ENCODE measurements at regions not wholly inside any gene's neighbourhood (a gene's known extent, or its start where the extent isn't known, plus 50 kb on each side); places are given as distances from the start of the nearest gene placed in this dataset.
"Not testable (repeated sequence)": the region's sequence is repeated elsewhere in the genome, so short reads cannot be mapped to it uniquely, and the experiment has no call there.

GRCh38 chr3:20637729-20638128 lies 451.7 kb upstream of the SGO1 start:
- Histone ChIP-seq H3K9me3 (no peaks in the 10 kb centered on the region), H3K27me3 (no peaks in the 10 kb centered on the region), H3K36me3 (no peaks in the 10 kb centered on the region), H3K4me1 (no peaks in the 10 kb centered on the region), H3K4me3 (no peak overlapping the region), H3K27ac (no peak overlapping the region)
- intact Hi-C loops (cut with DNase I; ENCODE audit: low total_unique reads): no loop called here
- TF ChIP-seq POLR2AphosphoS5 (IDR thresholded peaks at IDR 0.05) (no peak), POLR2A (IDR thresholded peaks at IDR 0.05) (no peak), CTCF (IDR thresholded peaks at IDR 0.05) (no peak)
- DNase-seq (ENCODE audit: low spot score in 2 of 2): no peak

- intact Hi-C loops (cut with DNase I; ENCODE audit: low total_unique reads): no loop called here
- Histone ChIP-seq H3K9me3 (no peaks in the 10 kb centered on the region), H3K4me3 (no peak overlapping the region), H3K4me1 (no peaks in the 10 kb centered on the region), H3K27ac (no peak overlapping the region), H3K27me3 (no peaks in the 10 kb centered on the region), H3K36me3 (no peaks in the 10 kb centered on the region)
- no peak for DNase-seq (ENCODE audit: low spot score in 2 of 2)
- TF ChIP-seq POLR2AphosphoS5 (IDR thresholded peaks at IDR 0.05): no peak
- TF ChIP-seq CTCF (IDR thresholded peaks at IDR 0.05): no peak
- no peak for TF ChIP-seq POLR2A (IDR thresholded peaks at IDR 0.05)
These were observed 436.3 kb upstream of the SGO1 start for GRCh38 chr3:20622304-20622703.

GRCh38 chr3:20618621-20619020 lies 432.6 kb upstream of the SGO1 start:
- H3K4me3 ChIP-seq; DNase-seq (ENCODE audit: low spot score in 2 of 2); intact Hi-C loops (cut with DNase I; ENCODE audit: low total_unique reads); H3K27ac ChIP-seq; H3K27me3 ChIP-seq; H3K36me3 ChIP-seq; H3K4me1 ChIP-seq: not testable (repeated sequence)
- peaks cover 10 to 18% of the 10 kb centered on the region in 2 donors for H3K9me3 ChIP-seq

- H3K9me3 ChIP-seq: peaks cover 10 to 22% of the 10 kb centered on the region in 2 donors
- DNase-seq (ENCODE audit: low spot score in 2 of 2); H3K4me1 ChIP-seq; H3K27me3 ChIP-seq; H3K36me3 ChIP-seq; H3K27ac ChIP-seq; H3K4me3 ChIP-seq; intact Hi-C loops (cut with DNase I; ENCODE audit: low total_unique reads): not testable (repeated sequence)
These were observed 432.2 kb upstream of the SGO1 start for GRCh38 chr3:20618181-20618580.

GRCh38 chr3:20615982-20616381 lies 430.0 kb upstream of the SGO1 start:
- H3K36me3 ChIP-seq; H3K4me1 ChIP-seq; H3K27ac ChIP-seq; intact Hi-C loops (cut with DNase I; ENCODE audit: low total_unique reads); DNase-seq (ENCODE audit: low spot score in 2 of 2); H3K4me3 ChIP-seq; H3K27me3 ChIP-seq: not testable (repeated sequence)
- H3K9me3 ChIP-seq: peaks cover 17 to 36% of the 10 kb centered on the region in 2 donors

GRCh38 chr3:20608054-20608738 lies 422.2 kb upstream of the SGO1 start:
- Histone ChIP-seq H3K9me3 (peaks cover 24 to 55% of the 10 kb centered on the region in 2 donors), H3K27ac (no peak overlapping the region), H3K4me3 (no peak overlapping the region), H3K27me3 (no peaks in the 10 kb centered on the region), H3K4me1 (no peaks in the 10 kb centered on the region), H3K36me3 (no peaks in the 10 kb centered on the region)
- TF ChIP-seq POLR2A (IDR thresholded peaks at IDR 0.05): no peak
- no peak for TF ChIP-seq CTCF (IDR thresholded peaks at IDR 0.05)
- no peak for TF ChIP-seq POLR2AphosphoS5 (IDR thresholded peaks at IDR 0.05)
- intact Hi-C loops (cut with DNase I; ENCODE audit: low total_unique reads): no loop called here
- DNase-seq (ENCODE audit: low spot score in 2 of 2): no peak

- H3K4me3 ChIP-seq: no peak overlapping the region
- no peak for TF ChIP-seq POLR2A (IDR thresholded peaks at IDR 0.05)
- TF ChIP-seq CTCF (IDR thresholded peaks at IDR 0.05): no peak
- no peak for TF ChIP-seq POLR2AphosphoS5 (IDR thresholded peaks at IDR 0.05)
- no peaks in the 10 kb centered on the region for H3K36me3 ChIP-seq
- no peaks in the 10 kb centered on the region for H3K27me3 ChIP-seq
- DNase-seq (ENCODE audit: low spot score in 2 of 2): no peak
- intact Hi-C loops (cut with DNase I; ENCODE audit: low total_unique reads): no loop called here
- peaks cover 17 to 28% of the 10 kb centered on the region in 2 donors for H3K9me3 ChIP-seq
- no peak overlapping the region for H3K27ac ChIP-seq
- H3K4me1 ChIP-seq: no peaks in the 10 kb centered on the region
These were observed 418.7 kb upstream of the SGO1 start for GRCh38 chr3:20604659-20605058.
